GM23248 (cell line): ENCODE measurements at regions not wholly inside any gene's neighbourhood (a gene's known extent, or its start where the extent isn't known, plus 50 kb on each side); places are given as distances from the start of the nearest gene placed in this dataset.

ENCODE experiments used
- DNase-seq: peaks from one replicate; pipeline ENCODE4 v3.0.0-alpha.2; 2015
- H2AFZ ChIP-seq: fragments of 200-600 bp; sonication (generic); 2 replicates; pipeline ENCODE4 v1.6.1; 2016; ENCODE audit warnings: antibody characterized with exemption
- H3F3A ChIP-seq: fragments of 200-600 bp; sonication (generic); 2 replicates; pipeline ENCODE4 v1.6.1; 2016; ENCODE audit warnings: mild to moderate bottlenecking, antibody characterized with exemption, mixed run types; ENCODE audit not compliant: insufficient read depth
- H3K27ac ChIP-seq: fragments of 200-600 bp; sonication (generic); 2 replicates; pipeline ENCODE4 v1.5.1; 2016; ENCODE audit warnings: mild to moderate bottlenecking
- H3K27me3 ChIP-seq: fragments of 200-600 bp; sonication (generic); replicated peaks from 2 replicates; pipeline ENCODE4 v1.6.1; 2016; ENCODE audit warnings: mild to moderate bottlenecking; ENCODE audit not compliant: insufficient read depth
- H3K36me3 ChIP-seq: fragments of 200-600 bp; sonication (generic); 2 replicates; pipeline ENCODE4 v1.6.1; 2016; ENCODE audit warnings: low read depth, mild to moderate bottlenecking
- H3K4me1 ChIP-seq: fragments of 200-600 bp; sonication (generic); 2 replicates; pipeline ENCODE4 v1.6.1; 2016; ENCODE audit warnings: mild to moderate bottlenecking; ENCODE audit not compliant: insufficient read depth
- H3K4me2 ChIP-seq: fragments of 200-600 bp; sonication (generic); one replicate; pipeline ENCODE4 v1.6.1; 2016; ENCODE audit warnings: mild to moderate bottlenecking; ENCODE audit not compliant: unreplicated experiment
- H3K4me3 ChIP-seq: fragments of 200-600 bp; sonication (generic); 2 replicates; pipeline ENCODE4 v1.5.1; 2016; ENCODE audit warnings: mild to moderate bottlenecking
- H3K79me2 ChIP-seq: fragments of 200-600 bp; sonication (generic); 2 replicates; pipeline ENCODE4 v1.6.1; 2016; ENCODE audit warnings: mild to moderate bottlenecking; ENCODE audit not compliant: insufficient read depth
- H3K9ac ChIP-seq: fragments of 200-600 bp; sonication (generic); 2 replicates; pipeline ENCODE4 v1.6.1; 2016; ENCODE audit warnings: mild to moderate bottlenecking
- H3K9me2 ChIP-seq: fragments of 200-600 bp; sonication (generic); 2 replicates; pipeline ENCODE4 v1.6.1; 2016; ENCODE audit warnings: mixed run types, mild to moderate bottlenecking, moderate library complexity; ENCODE audit not compliant: insufficient read depth
- H3K9me3 ChIP-seq: fragments of 200-600 bp; sonication (generic); one replicate; pipeline ENCODE4 v1.6.1; 2017; ENCODE audit warnings: low read depth
- H4K20me1 ChIP-seq: fragments of 200-600 bp; sonication (generic); 2 replicates; pipeline ENCODE4 v1.6.0; 2016; ENCODE audit not compliant: insufficient read depth
- EZH2 ChIP-seq: fragments of 200-600 bp; sonication (generic); IDR thresholded peaks from 2 replicates; pipeline ENCODE4 v1.6.1; 2018; ENCODE audit warnings: antibody characterized with exemption, mild to moderate bottlenecking; ENCODE audit not compliant: insufficient read depth, poor library complexity, severe bottlenecking
- EZH2phosphoT487 ChIP-seq: fragments of 200-600 bp; sonication (generic); IDR thresholded peaks from 2 replicates; pipeline ENCODE4 v1.6.1; 2018; ENCODE audit warnings: antibody characterized with exemption, moderate library complexity, mild to moderate bottlenecking, low read depth; ENCODE audit not compliant: insufficient read depth
- WGBS, 2 experiments: methylation state at CpG; one replicate each; pipeline ENCODE4 v1.1.6; 2015 to 2017; ENCODE audit warnings: low lambda C conversion rate in 2 of 2, low coverage in 1 of 2; ENCODE audit errors: missing lambda C conversion rate in 2 of 2; 5-methylcytosine and 5-hydroxymethylcytosine counted together
- in situ Hi-C: fragments of 300-500 bp; cut with MboI; formaldehyde crosslinking; loops from 2 replicates; pipeline ENCODE4 v1.15.0; 2020

DNA sequence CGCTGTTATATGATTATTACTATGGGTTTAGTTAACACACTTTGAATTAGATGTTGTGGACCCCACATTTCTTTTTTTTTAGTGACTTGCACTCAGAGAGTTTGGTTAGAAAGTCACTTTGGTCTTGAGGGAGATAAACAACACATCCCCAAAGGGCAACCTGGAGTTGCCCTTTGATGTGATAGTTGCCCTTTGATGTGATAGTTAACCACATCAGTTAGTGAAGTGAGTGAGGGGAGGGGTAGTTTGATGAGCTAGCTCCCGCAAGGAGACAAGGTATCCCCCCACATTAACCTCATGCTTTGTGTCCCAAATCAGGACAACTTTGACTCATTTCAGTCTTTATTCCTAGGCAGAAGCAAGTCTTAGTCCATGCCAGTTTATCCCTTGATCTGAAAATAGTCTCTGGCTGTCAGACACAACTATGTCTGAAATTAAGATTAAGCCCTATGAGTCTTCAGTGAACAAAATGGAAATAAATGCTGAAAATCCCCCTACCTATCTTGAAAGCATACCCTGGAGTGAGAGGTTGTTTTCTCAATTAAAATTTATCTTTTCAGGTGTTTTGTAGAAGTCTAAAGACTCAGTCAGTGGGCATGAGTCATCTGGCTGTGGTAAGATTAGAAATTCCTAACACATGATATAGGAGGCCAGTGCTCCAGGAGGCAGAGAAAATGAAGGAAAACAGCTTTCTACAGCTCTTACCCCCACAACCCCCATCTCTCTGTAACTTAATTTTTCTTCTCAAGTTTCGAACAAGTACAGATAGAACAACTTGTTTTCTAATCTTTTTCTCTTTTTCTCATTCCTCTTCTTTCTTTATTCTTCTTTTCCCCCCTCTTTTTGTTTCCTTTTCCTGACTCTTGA is 208.9 kb upstream of the DMRTA1 start:
- WGBS, 2 experiments, result 58 to 63% methylated on average over 3 of the region's 3 CpGs
- Histone ChIP-seq H3K4me3 (peak overlapping the region; percentile 34; the same call in 1 of the 2 replicates), H3K27me3 (no peaks in the 10 kb centered on the region), H2AFZ (peak overlapping the region; percentile 47; the same call in 1 of the 2 replicates), H3K9me3 (no peaks in the 10 kb centered on the region), H3K79me2 (no peaks in the 10 kb centered on the region), H3K4me2 (peak overlapping the region; percentile 71), H3F3A (peaks cover 8% of the 10 kb centered on the region), H3K36me3 (no peaks in the 10 kb centered on the region), H3K4me1 (peaks cover 24% of the 10 kb centered on the region), H3K9ac (no peak overlapping the region), H3K9me2 (no peaks in the 10 kb centered on the region), H4K20me1 (no peaks in the 10 kb centered on the region), H3K27ac (peak overlapping the region; percentile 41)
- peak; percentile 93 for DNase-seq
- in situ Hi-C loops, result loop anchor here (10.0 kb wide), 2 partner anchors 113 to 213 kb away; no protein-coding TSS in a partner anchor
- TF ChIP-seq EZH2phosphoT487 (no peak), EZH2 (no peak)

DNA sequence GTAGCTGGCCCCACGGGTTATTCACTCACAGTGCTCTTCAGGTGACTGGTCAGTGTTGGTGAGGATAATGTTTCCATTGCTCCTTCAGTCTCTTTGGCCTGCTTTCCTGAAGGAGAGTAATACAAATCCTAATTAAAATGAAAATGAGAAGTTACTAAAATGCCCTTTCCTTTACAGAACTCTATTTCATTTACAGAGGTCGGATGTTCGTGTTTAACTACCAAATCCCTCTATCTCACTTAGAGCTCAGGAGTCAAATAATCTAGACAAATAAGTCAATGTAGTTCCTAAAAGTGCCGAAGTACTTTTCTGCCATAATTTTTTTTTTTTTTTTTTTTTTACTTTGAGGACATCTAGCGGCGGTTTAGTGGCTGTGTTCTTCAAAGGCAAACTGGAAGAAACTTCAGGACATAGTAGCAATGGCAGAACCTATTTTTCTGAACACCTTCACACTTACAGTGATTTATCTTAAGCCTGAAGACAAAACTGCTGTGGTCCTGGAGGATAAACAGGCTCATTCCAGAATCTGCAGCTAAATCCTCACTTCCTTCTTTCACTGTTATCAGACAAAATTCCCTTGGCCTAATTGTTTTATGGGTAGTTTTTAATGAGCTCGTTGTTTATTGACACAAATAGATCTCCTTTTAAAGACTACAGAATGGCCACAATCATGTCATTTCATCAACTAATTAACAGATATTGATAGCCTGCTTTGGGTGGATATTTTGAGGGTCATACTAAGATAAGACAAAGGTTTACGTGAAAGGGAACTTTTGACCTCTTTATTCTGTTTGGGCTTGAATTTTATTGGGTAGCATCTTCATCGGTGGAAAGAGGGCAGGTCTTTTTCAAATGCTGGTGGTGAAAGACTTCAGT is 207.6 kb upstream of the DMRTA1 start:
- no peaks in the 10 kb centered on the region for H3K36me3 ChIP-seq
- peak overlapping the region; percentile 15; the same call in 1 of the 2 replicates for H3K9ac ChIP-seq
- peaks cover 24% of the 10 kb centered on the region for H3K4me1 ChIP-seq
- WGBS, 2 experiments, result 12% methylated on average over 9 of the region's 9 CpGs
- H3K79me2 ChIP-seq, result no peaks in the 10 kb centered on the region
- H3K27ac ChIP-seq, result no peak overlapping the region
- peak overlapping the region; percentile 71 for H3K4me2 ChIP-seq
- peak overlapping the region; percentile 55 for H2AFZ ChIP-seq
- in situ Hi-C loops, result loop anchor here (10.0 kb wide), 2 partner anchors 114 to 214 kb away; no protein-coding TSS in a partner anchor
- H3K4me3 ChIP-seq, result no peak overlapping the region
- peak; percentile 77 for DNase-seq
- no peak for TF ChIP-seq EZH2phosphoT487
- H3K9me2 ChIP-seq, result no peaks in the 10 kb centered on the region
- no peaks in the 10 kb centered on the region for H3K9me3 ChIP-seq
- no peaks in the 10 kb centered on the region for H4K20me1 ChIP-seq
- H3F3A ChIP-seq, result peaks cover 8% of the 10 kb centered on the region
- H3K27me3 ChIP-seq, result no peaks in the 10 kb centered on the region

DNA sequence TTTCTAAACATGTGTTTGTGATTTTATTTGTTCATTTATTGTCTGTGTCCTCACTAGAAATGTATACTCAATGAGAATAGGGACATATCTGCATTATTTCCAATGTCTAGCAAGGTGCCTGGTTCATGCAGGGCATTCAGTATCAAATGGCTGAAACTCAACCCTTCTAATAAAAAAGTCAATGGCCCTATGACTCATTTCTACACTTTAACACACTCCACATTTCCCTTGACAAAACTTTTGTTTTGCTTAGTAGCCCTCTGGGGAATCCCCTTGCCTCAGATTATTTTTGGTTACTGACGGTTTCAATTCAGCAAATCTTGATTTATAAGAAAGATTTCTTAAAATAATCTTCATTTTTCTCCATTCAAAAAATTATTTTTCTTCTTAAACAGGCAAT is 206.0 kb upstream of the DMRTA1 start:
- DNase-seq, result peak; percentile 67

DNA sequence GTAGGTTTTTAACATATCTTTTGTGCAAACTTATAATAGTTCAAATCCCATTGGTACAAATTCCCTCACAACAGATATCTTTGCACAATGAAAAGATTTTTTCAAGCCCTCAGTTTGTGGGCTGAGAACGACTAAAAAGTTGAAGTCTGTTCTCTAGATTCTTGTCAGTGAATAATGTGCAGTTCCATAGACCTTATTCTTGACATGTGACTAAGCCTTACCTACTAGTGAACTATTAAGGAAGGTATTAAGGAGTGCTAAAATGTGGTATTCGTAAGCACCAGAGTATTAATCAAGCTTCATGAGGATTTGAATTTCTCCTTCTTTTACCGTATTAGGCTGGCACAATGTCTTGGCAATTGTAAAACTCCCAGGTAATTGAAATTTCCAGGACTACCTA is 205.6 kb upstream of the DMRTA1 start:
- H3K9me3 ChIP-seq, result no peaks in the 10 kb centered on the region

More for the DNA sequence above, 206.0 kb upstream of the DMRTA1 start:
- no peaks in the 10 kb centered on the region for H3K79me2 ChIP-seq
- TF ChIP-seq EZH2, result no peak
- no peak for TF ChIP-seq EZH2phosphoT487
- H3K36me3 ChIP-seq, result no peaks in the 10 kb centered on the region
- no peaks in the 10 kb centered on the region for H4K20me1 ChIP-seq
- WGBS, 2 experiments, result 37 to 41% methylated on average over 1 of the region's 1 CpG
- no peaks in the 10 kb centered on the region for H3K9me3 ChIP-seq
- H3K9me2 ChIP-seq, result no peaks in the 10 kb centered on the region
- no peak overlapping the region for H2AFZ ChIP-seq
- no peak overlapping the region for H3K4me2 ChIP-seq
- H3K27ac ChIP-seq, result no peak overlapping the region
- peaks cover 24% of the 10 kb centered on the region for H3K4me1 ChIP-seq
- H3F3A ChIP-seq, result peaks cover 8% of the 10 kb centered on the region
- in situ Hi-C loops, result no loop called here
- no peaks in the 10 kb centered on the region for H3K27me3 ChIP-seq
- no peak overlapping the region for H3K4me3 ChIP-seq
- H3K9ac ChIP-seq, result no peak overlapping the region

More for the DNA sequence above, 205.6 kb upstream of the DMRTA1 start:
- Histone ChIP-seq H3K79me2 (no peaks in the 10 kb centered on the region), H3K27me3 (no peaks in the 10 kb centered on the region), H4K20me1 (no peaks in the 10 kb centered on the region), H3K4me2 (no peak overlapping the region), H3K4me3 (no peak overlapping the region), H2AFZ (no peak overlapping the region), H3K36me3 (no peaks in the 10 kb centered on the region), H3K4me1 (peaks cover 24% of the 10 kb centered on the region), H3K27ac (no peak overlapping the region), H3K9ac (no peak overlapping the region), H3F3A (peaks cover 8% of the 10 kb centered on the region), H3K9me2 (no peaks in the 10 kb centered on the region)
- in situ Hi-C loops, result no loop called here
- no peak for TF ChIP-seq EZH2
- TF ChIP-seq EZH2phosphoT487, result no peak
- WGBS, 2 experiments, result 70% methylated on average over 3 of the region's 3 CpGs
- no peak for DNase-seq
